HEK293 (cell line): ENCODE measurements at regions not wholly inside any gene's neighbourhood (a gene's known extent, or its start where the extent isn't known, plus 50 kb on each side); places are given as distances from the start of the nearest gene placed in this dataset.

ENCODE experiments used
- KLF1 ChIP-seq: fragments of 450-650 bp; formaldehyde crosslinking; IDR thresholded peaks from 2 replicates; pipeline ENCODE4 v1.5.1; 2016; ENCODE audit warnings: missing biosample characterization, missing genetic modification characterization
- SALL2 ChIP-seq: fragments of 450-650 bp; formaldehyde crosslinking; IDR thresholded peaks from 2 replicates; pipeline ENCODE4 v1.5.0; 2017; ENCODE audit warnings: missing biosample characterization, mild to moderate bottlenecking, missing genetic modification characterization, borderline replicate concordance

DNA sequence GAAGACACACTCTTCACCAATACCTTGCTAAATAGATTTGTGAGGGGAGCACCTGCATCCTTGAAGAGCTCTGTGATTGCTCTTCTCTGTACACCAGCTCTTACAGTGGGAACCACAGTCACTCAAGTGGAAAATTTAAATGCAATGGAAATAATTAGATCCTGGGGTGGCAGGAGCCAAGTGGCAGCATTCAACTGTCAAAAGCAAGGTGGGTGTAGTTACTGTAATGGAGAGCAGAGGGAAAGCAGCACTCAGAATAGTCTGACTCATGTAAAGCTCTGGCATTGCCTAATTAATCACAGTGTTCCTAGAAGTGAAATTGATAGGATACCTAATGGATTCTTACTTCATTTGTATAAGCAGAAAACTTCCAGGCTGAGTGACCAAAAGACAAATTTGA, 245.8 kb downstream of the KCNE4 start:
- TF ChIP-seq KLF1 (tag by site-specific recombination) = no peak
- TF ChIP-seq SALL2 (tag by site-specific recombination) = no peak
